ENCODE measurements at regions not wholly inside any gene's neighbourhood (a gene's known extent, or its start where the extent isn't known, plus 50 kb on each side); places are given as distances from the start of the nearest gene placed in this dataset.
A peak's percentile ranks its signal among the peaks of the same experiment; 100 is the strongest.
"Not testable (repeated sequence)": the region's sequence is repeated elsewhere in the genome, so short reads cannot be mapped to it uniquely, and the experiment has no call there.

- POLR2A ChIA-PET; H3K9me1 ChIP-seq (replicated peaks; ENCODE audit: control insufficient read depth, extremely low read depth, insufficient read depth, low read length); DNase-seq (ENCODE audit: low read depth, low spot score); CTCF ChIA-PET; BruUV-seq (replicated peaks); intact Hi-C loops (cut with micrococcal nuclease); H3K27ac ChIP-seq (ENCODE audit: insufficient read depth, low read depth, low read length); H4K20me1 ChIP-seq (replicated peaks; ENCODE audit: control insufficient read depth, extremely low read depth, insufficient read depth, low read length); H3K36me3 ChIP-seq (ENCODE audit: control insufficient read depth in 2 of 2, extremely low read depth in 1 of 2, insufficient read depth in 2 of 2, low read length in 2 of 2); dilution Hi-C loops (cut with MboI; ENCODE audit: extremely low pct_ligation_motif_present, low sequenced_read_pairs); H3K79me2 ChIP-seq (ENCODE audit: control insufficient read depth, insufficient read depth, low read length); H3K9ac ChIP-seq (replicated peaks; ENCODE audit: extremely low read depth, insufficient read depth, low read length); H2AFZ ChIP-seq (ENCODE audit: low read depth, low read length); H3K4me3 ChIP-seq (replicated peaks in 1 of 3; ENCODE audit: insufficient read depth in 1 of 3, low read depth in 1 of 3, low read length in 3 of 3); H3K4me1 ChIP-seq (ENCODE audit: control insufficient read depth, extremely low read depth, insufficient read depth, low read length); H3K27me3 ChIP-seq (ENCODE audit: control insufficient read depth in 2 of 2, insufficient read depth in 2 of 2, low read length in 2 of 2); H3K4me2 ChIP-seq (ENCODE audit: insufficient read depth, low read length); H3K9me3 ChIP-seq (replicated peaks; ENCODE audit: control insufficient read depth, insufficient read depth, low read length); FAIRE-seq: not testable (repeated sequence)
Measured at GRCh38 chr20:26171875-26172274, 475.2 kb upstream of the ZNF337 start.

- ChIA-PET CTCF (no interaction called here), POLR2A (no interaction called here)
- Histone ChIP-seq H3K27me3 (ENCODE audit: control insufficient read depth in 2 of 2, insufficient read depth in 2 of 2, low read length in 2 of 2) (no peaks in the 10 kb centered on the region), H4K20me1 (replicated peaks; ENCODE audit: control insufficient read depth, extremely low read depth, insufficient read depth, low read length) (no peaks in the 10 kb centered on the region), H3K9me1 (replicated peaks; ENCODE audit: control insufficient read depth, extremely low read depth, insufficient read depth, low read length) (no peaks in the 10 kb centered on the region), H2AFZ (ENCODE audit: low read depth, low read length) (no peak overlapping the region), H3K79me2 (ENCODE audit: control insufficient read depth, insufficient read depth, low read length) (no peaks in the 10 kb centered on the region), H3K9ac (replicated peaks; ENCODE audit: extremely low read depth, insufficient read depth, low read length) (no peak overlapping the region), H3K9me3 (replicated peaks; ENCODE audit: control insufficient read depth, insufficient read depth, low read length) (no peaks in the 10 kb centered on the region), H3K4me1 (ENCODE audit: control insufficient read depth, extremely low read depth, insufficient read depth, low read length) (no peaks in the 10 kb centered on the region), H3K27ac (ENCODE audit: insufficient read depth, low read depth, low read length) (no peak overlapping the region), H3K36me3 (ENCODE audit: control insufficient read depth in 2 of 2, extremely low read depth in 1 of 2, insufficient read depth in 2 of 2, low read length in 2 of 2) (no peaks in the 10 kb centered on the region), H3K4me2 (ENCODE audit: insufficient read depth, low read length) (no peak overlapping the region), H3K4me3 (replicated peaks in 1 of 3; ENCODE audit: insufficient read depth in 1 of 3, low read depth in 1 of 3, low read length in 3 of 3) (no peak overlapping the region)
- intact Hi-C loops (cut with micrococcal nuclease) (no loop called here), dilution Hi-C loops (cut with MboI; ENCODE audit: extremely low pct_ligation_motif_present, low sequenced_read_pairs) (no loop called here)
- TF ChIP-seq CTCF (IDR thresholded peaks at IDR 0.05; ENCODE audit: extremely low read depth in 1 of 2, insufficient read depth in 1 of 2, low read depth in 1 of 2, low read length in 2 of 2) (no peak), GATA2 (IDR thresholded peaks at IDR 0.05; ENCODE audit: insufficient read depth, insufficient read length, low read depth, low read length) (no peak), JUN (IDR thresholded peaks at IDR 0.05; ENCODE audit: borderline replicate concordance, insufficient read depth, insufficient read length, low read depth) (no peak), MYC (IDR thresholded peaks at IDR 0.05; ENCODE audit: low read depth, low read length) (no peak), FOS (IDR thresholded peaks at IDR 0.05; ENCODE audit: borderline replicate concordance, insufficient read depth, low read length) (no peak), POLR2AphosphoS5 (IDR thresholded peaks at IDR 0.05; ENCODE audit: insufficient read depth, low read depth, low read length) (no peak), EZH2 (IDR thresholded peaks at IDR 0.05; ENCODE audit: borderline replicate concordance, low read depth, low read length, severe bottlenecking) (no peak), POLR2A (IDR thresholded peaks at IDR 0.05; ENCODE audit: low read depth, low read length) (no peak)
- TF ChIP-seq, protein P1, sequence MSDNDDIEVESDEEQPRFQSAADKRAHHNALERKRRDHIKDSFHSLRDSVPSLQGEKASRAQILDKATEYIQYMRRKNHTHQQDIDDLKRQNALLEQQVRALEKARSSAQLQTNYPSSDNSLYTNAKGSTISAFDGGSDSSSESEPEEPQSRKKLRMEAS (IDR thresholded peaks at IDR 0.05; ENCODE audit: insufficient read depth, insufficient read length): no peak
- no peak for FAIRE-seq
- BruUV-seq (replicated peaks): no TSS peak
- peak; percentile 52 for DNase-seq (ENCODE audit: low read depth, low spot score)
Measured at GRCh38 chr20:26169506-26169905, 472.9 kb upstream of the ZNF337 start.
